NB4 (cell line): ENCODE measurements at regions not wholly inside any gene's neighbourhood (a gene's known extent, or its start where the extent isn't known, plus 50 kb on each side); places are given as distances from the start of the nearest gene placed in this dataset.
"Not testable (repeated sequence)": the region's sequence is repeated elsewhere in the genome, so short reads cannot be mapped to it uniquely, and the experiment has no call there.

ENCODE experiments used
- CTCF ChIP-seq: IDR thresholded peaks from one replicate; pipeline ENCODE4 v1.5.1; 2012; ENCODE audit warnings: low read depth, low read length
- MYC ChIP-seq: IDR thresholded peaks from 2 replicates; pipeline ENCODE4 v1.6.1; 2011; ENCODE audit warnings: low read depth, low read length
- POLR2A ChIP-seq: IDR thresholded peaks from 2 replicates; pipeline ENCODE4 v1.6.1; 2011; ENCODE audit warnings: mild to moderate bottlenecking; ENCODE audit not compliant: insufficient read length; ENCODE audit errors: extremely low read depth

- TF ChIP-seq CTCF, POLR2A, MYC: not testable (repeated sequence)
Measured at GRCh38 chr22:12637566-12638166, 2890.3 kb upstream of the OR11H1 start.
